ENCODE measurements at regions not wholly inside any gene's neighbourhood (a gene's known extent, or its start where the extent isn't known, plus 50 kb on each side); places are given as distances from the start of the nearest gene placed in this dataset.

DNA sequence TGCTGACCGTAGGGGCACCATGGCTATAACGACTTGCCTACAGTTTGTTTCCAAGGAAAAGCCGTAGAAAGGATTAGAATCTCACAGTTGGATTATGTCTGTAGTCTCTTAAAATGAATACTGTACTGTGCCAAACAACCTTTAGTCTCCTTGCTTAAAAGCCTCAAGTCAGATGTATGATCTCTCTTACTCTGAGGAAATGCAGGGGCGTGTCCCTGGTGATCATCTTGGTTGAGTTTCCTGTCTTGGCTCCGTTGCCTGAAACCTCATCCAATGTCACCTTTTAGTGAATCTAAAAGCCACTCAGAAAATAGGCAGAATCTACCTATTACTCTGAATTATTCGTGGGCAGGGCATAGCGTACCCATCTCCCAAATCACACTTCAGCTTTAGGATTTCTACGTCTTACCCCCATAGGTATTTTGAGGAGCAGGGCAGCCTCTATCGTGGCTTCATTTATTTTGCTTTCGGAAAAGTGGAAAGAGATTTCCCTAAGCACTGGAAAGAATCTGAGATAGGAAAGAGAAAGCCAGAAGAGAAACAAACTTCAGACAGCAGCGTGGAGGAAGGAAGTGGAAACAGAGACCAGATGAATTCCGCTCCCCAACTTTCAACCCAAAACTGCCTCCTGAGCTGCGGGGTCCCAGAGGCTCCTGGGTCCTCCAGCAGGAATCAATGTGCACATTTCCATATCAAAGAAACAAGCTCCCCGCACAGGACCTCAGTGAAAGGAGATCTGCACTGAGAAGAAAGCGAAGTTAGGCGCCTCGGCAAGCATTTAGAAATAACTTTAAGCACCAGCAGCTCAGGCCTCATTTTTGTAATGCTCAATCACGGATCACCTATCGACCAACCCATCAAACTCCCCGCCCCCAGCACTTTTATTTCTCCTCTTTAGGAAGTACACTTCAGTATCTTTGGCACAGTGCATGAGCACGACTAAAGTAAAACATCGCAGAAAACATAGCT lies 245.8 kb downstream of the ETS1 start:
- TF ChIP-seq POLR2A (IDR thresholded peaks at IDR 0.05) (no peak), POLR2AphosphoS5 (IDR thresholded peaks at IDR 0.05) (no peak)
- TF ChIP-seq, protein P1, sequence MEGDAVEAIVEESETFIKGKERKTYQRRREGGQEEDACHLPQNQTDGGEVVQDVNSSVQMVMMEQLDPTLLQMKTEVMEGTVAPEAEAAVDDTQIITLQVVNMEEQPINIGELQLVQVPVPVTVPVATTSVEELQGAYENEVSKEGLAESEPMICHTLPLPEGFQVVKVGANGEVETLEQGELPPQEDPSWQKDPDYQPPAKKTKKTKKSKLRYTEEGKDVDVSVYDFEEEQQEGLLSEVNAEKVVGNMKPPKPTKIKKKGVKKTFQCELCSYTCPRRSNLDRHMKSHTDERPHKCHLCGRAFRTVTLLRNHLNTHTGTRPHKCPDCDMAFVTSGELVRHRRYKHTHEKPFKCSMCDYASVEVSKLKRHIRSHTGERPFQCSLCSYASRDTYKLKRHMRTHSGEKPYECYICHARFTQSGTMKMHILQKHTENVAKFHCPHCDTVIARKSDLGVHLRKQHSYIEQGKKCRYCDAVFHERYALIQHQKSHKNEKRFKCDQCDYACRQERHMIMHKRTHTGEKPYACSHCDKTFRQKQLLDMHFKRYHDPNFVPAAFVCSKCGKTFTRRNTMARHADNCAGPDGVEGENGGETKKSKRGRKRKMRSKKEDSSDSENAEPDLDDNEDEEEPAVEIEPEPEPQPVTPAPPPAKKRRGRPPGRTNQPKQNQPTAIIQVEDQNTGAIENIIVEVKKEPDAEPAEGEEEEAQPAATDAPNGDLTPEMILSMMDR (IDR thresholded peaks at IDR 0.05), result no peak

Data from suprapubic skin (tissue), 4 donors.